Stomach (tissue), 8 donors: ENCODE measurements at regions not wholly inside any gene's neighbourhood (a gene's known extent, or its start where the extent isn't known, plus 50 kb on each side); places are given as distances from the start of the nearest gene placed in this dataset.

Source experiments
- DNase-seq, 2 donors: peaks; one replicate each; pipeline versions ENCODE4 v3.0.0 to v3.0.0-alpha.2; 2013 to 2019
- H3K27ac ChIP-seq, 5 donors: fragments of 200-600 bp in 4 of 5; sonication (generic) in 4 of 5; one replicate each; pipeline ENCODE4 v1.5.1; 2013 to 2019; ENCODE audit warnings: mild to moderate bottlenecking in 1 of 5, moderate library complexity in 1 of 5
- H3K27me3 ChIP-seq, 3 donors: fragments of 200-600 bp; sonication (generic); one replicate each; pipeline ENCODE4 v1.5.1; 2017 to 2019; ENCODE audit warnings: mixed run types in 1 of 3
- H3K36me3 ChIP-seq, 4 donors: fragments of 200-600 bp; sonication (generic); 1 replicate in 3 of 4; 2 replicates in 1 of 4; pipeline ENCODE4 v1.5.1; 2016 to 2019
- H3K4me1 ChIP-seq, 4 donors: fragments of 200-600 bp; sonication (generic); one replicate each; pipeline ENCODE4 v1.5.1; 2016 to 2019
- H3K4me3 ChIP-seq, 4 donors: fragments of 200-600 bp; sonication (generic) in 3 of 4; one replicate each; pipeline ENCODE4 v1.5.1; 2016 to 2019; ENCODE audit warnings: mild to moderate bottlenecking in 1 of 4
- H3K9me3 ChIP-seq, 4 donors: fragments of 200-600 bp; sonication (generic); one replicate each; pipeline ENCODE4 v1.5.1; 2016 to 2019
- CTCF ChIP-seq, 7 experiments: fragments of 450-650 bp in 4 of 7; fragments of 200-600 bp in 3 of 7; sonication (generic) in 3 of 7; IDR thresholded peaks; one replicate each; pipeline ENCODE4 v1.5.1; 2016 to 2019; ENCODE audit warnings: antibody characterized with exemption in 7 of 7, control low read depth in 2 of 7, mild to moderate bottlenecking in 1 of 7
- EP300 ChIP-seq: sonication (generic); formaldehyde crosslinking; IDR thresholded peaks from one replicate; pipeline ENCODE4 v1.6.1; 2017; ENCODE audit warnings: antibody characterized with exemption
- POLR2A ChIP-seq, 4 donors: fragments of 450-650 bp; IDR thresholded peaks; one replicate each; pipeline ENCODE4 v1.6.1; 2016; ENCODE audit warnings: antibody characterized with exemption in 4 of 4, control low read depth in 2 of 4, mild to moderate bottlenecking in 1 of 4, moderate library complexity in 1 of 4
- POLR2AphosphoS5 ChIP-seq, 3 donors: sonication (generic); formaldehyde crosslinking; IDR thresholded peaks; one replicate each; pipeline ENCODE4 v1.6.1; 2016; ENCODE audit warnings: antibody characterized with exemption in 3 of 3
- WGBS, 5 donors: extraction: QIAGEN DNeasy Blood & Tissue Kit in 3 of 5; methylation state at CpG; one replicate each; pipeline versions ENCODE4 v1.1.5 to v1.1.7; 2013 to 2018; 5-methylcytosine and 5-hydroxymethylcytosine counted together
- intact Hi-C: fragments of 100-400 bp; cut with DNase I; formaldehyde crosslinking; loops from one replicate; pipeline ENCODE4 v1.15.1; 2023; ENCODE audit warnings: low total_unique reads
- donor health status: healthy with polysubstance abuse.
- donor health status: Bipolar disorder and iron deficiency.
- donor health status: healthy.

DNA sequence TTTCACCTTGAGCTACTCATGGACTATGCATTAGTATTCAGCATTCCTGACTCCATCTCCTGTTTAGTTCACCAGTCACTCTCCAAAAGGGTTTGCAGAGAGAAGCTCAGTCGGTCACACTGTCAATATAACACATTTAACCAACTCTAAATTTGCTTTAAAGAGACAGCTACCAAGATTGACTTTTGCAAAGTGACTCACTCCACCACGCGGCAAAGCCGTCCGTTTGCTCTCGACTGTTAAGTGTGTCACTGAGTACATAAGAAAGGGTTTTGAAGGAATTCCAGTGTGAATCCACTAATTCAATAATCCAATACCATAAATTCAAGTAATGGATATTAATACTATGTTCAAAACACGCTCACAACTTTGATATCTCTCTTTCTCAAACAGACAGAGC, 1006.7 kb upstream of the NR2F2 start:
- DNase-seq, result peak in 1 of 2 donors; percentile 50
- H3K27ac ChIP-seq, result no peak overlapping the region
- H3K36me3 ChIP-seq, result no peaks in the 10 kb centered on the region
- H3K9me3 ChIP-seq, result no peaks in the 10 kb centered on the region
- H3K4me3 ChIP-seq, result no peak overlapping the region
- no peak for TF ChIP-seq POLR2A (IDR thresholded peaks at IDR 0.05)
- TF ChIP-seq EP300, result no peak
- TF ChIP-seq CTCF (IDR thresholded peaks at IDR 0.05), result no peak
- no peak for TF ChIP-seq POLR2AphosphoS5 (IDR thresholded peaks at IDR 0.05)
- H3K27me3 ChIP-seq, result peaks cover 0 to 15% (median 8%) of the 10 kb centered on the region in 3 donors
- H3K4me1 ChIP-seq, result peaks cover 0 to 11% (median 9%) of the 10 kb centered on the region in 4 donors
- WGBS, 5 donors, result 36 to 60% (median 48%) methylated on average over 7 of the region's 7 CpGs
- intact Hi-C loops, result no loop called here

DNA sequence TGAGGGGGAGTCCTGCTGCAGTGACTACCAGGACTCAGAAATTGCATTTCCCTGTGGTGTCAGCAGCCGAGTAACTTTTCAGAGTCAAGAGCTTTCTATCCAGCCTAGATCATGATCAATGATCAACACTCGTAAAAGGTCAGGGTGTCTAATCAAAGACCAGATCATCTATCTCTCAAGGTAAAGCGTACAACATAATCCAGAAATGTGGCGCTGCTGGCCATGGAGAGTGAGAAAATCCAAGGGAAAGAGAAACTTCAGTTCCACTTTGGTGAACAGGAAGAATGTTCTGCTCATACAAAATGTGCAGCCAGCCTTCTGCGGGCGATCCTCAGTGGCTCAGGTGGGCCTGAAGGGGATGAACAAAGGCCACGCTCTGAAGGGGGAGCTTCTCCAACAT, 1005.8 kb upstream of the NR2F2 start:
- intact Hi-C loops, result no loop called here
- no peak overlapping the region for H3K4me3 ChIP-seq
- no peak for DNase-seq
- TF ChIP-seq CTCF (IDR thresholded peaks at IDR 0.05) (no peak), POLR2AphosphoS5 (IDR thresholded peaks at IDR 0.05) (no peak), EP300 (no peak), POLR2A (IDR thresholded peaks at IDR 0.05) (no peak)
- peaks cover 0 to 15% (median 8%) of the 10 kb centered on the region in 3 donors for H3K27me3 ChIP-seq
- no peaks in the 10 kb centered on the region for H3K36me3 ChIP-seq
- WGBS, 5 donors, result 79 to 87% (median 86%) methylated on average over 7 of the region's 7 CpGs
- peak overlapping the region in 1 of 5 donors; percentile 61 for H3K27ac ChIP-seq
- H3K9me3 ChIP-seq, result no peaks in the 10 kb centered on the region
- peaks cover 0 to 11% (median 9%) of the 10 kb centered on the region in 4 donors for H3K4me1 ChIP-seq

DNA sequence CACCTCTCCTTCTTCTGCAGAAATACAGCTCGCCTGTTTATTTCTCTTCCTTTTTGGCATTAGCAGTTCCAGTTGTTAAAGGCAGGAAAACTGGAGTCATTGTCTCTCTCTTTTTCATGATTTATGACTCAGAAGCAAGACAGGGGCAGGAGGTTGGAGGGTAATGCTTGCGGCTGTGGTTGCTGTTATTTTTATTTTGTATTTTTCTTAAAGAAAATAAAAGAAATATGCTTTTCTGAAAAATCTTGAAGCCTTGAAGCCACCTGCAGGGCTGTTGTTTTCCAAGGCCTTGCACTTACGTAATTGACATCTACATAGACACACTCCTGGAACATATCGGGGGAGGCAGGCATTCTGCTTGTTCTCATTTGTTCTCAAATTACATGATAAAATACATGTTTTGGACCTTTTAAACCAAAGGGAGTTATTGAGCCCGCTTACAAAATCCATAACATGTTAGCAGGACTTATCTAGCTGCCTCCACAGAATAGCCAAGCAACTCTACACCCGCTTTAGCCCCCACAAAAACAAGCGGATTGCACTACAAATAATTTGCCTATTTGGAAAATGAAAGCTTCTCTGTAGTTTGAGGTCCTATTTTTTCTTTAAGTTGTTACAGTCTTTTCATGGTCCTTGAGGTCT, 1004.6 kb upstream of the NR2F2 start:
- WGBS, 5 donors, result 74 to 83% (median 78%) methylated on average over 7 of the region's 7 CpGs
- DNase-seq, result peak in 1 of 2 donors; percentile 32
- Histone ChIP-seq H3K4me1 (peaks cover 0 to 11% (median 9%) of the 10 kb centered on the region in 4 donors), H3K27me3 (peaks cover 0 to 15% (median 8%) of the 10 kb centered on the region in 3 donors), H3K4me3 (peak overlapping the region in 3 of 4 donors; percentile 44 to 48 (median 45)), H3K27ac (peak overlapping the region in 4 of 5 donors; percentile 45 to 76 (median 66)), H3K36me3 (no peaks in the 10 kb centered on the region), H3K9me3 (no peaks in the 10 kb centered on the region)
- intact Hi-C loops, result no loop called here
- TF ChIP-seq EP300, result no peak
- no peak for TF ChIP-seq POLR2AphosphoS5 (IDR thresholded peaks at IDR 0.05)
- TF ChIP-seq POLR2A (IDR thresholded peaks at IDR 0.05), result no peak
- TF ChIP-seq CTCF (IDR thresholded peaks at IDR 0.05), result no peak

DNA sequence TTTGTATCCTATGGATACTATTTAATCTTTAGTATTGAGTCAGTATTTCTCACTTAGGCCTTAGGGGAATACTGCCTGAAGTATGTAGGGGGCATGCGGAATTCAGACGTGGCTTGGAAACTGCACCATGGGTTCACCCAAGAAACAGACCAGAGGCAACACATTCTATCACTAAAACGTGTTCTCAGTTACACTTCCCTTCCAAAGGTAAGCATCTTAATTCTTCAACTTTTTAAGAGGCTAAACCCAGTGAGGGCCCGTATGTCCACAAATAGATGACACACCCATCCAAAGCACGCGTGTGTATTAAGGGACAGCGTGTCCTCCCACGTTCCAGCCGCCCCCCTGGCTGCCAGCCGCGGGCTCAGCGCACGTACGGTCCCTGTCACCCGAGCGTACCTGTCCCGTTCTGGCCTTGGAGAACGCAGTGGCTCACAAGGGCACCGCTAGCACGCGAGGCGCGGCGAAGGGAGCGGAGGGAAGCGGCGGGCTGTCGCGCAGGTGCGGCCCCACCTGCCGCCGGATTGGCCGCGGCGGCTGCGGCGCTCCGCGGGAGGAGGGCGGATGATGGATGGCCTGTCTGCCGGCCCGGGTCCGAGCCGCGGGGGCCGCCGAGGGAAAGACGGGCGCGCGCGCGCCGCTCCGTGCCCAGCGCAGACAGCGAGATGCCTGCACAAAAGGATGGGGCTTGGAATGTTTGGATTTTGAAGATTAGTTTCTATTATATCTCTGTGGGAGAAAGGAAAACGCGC, 1003.9 kb upstream of the NR2F2 start:
- H3K4me1 ChIP-seq, result peaks cover 0 to 11% (median 9%) of the 10 kb centered on the region in 4 donors
- TF ChIP-seq POLR2AphosphoS5 (IDR thresholded peaks at IDR 0.05) (peak in 1 of 3 donors; percentile 41), EP300 (no peak)
- 8 to 10% (median 9%) methylated on average over 50 to 59 of the region's 59 CpGs for WGBS, 5 donors

More for the DNA sequence above, 1003.9 kb upstream of the NR2F2 start:
- Histone ChIP-seq H3K4me3 (peak overlapping the region; percentile 44 to 55 (median 46)), H3K27ac (peak overlapping the region; percentile 16 to 76 (median 61)), H3K9me3 (no peaks in the 10 kb centered on the region), H3K36me3 (no peaks in the 10 kb centered on the region), H3K27me3 (peaks cover 0 to 15% (median 8%) of the 10 kb centered on the region in 3 donors)
- intact Hi-C loops, result no loop called here
- peak in 1 of 2 donors; percentile 61 for DNase-seq
